A673 (cell line): ENCODE measurements at regions not wholly inside any gene's neighbourhood (a gene's known extent, or its start where the extent isn't known, plus 50 kb on each side); places are given as distances from the start of the nearest gene placed in this dataset.
"Not testable (repeated sequence)": the region's sequence is repeated elsewhere in the genome, so short reads cannot be mapped to it uniquely, and the experiment has no call there.

Source experiments
- EZH2 ChIP-seq: fragments of 200-600 bp; sonication (generic); IDR thresholded peaks from 2 replicates; pipeline ENCODE4 v1.6.1; 2017; ENCODE audit warnings: borderline replicate concordance, low read depth, mild to moderate bottlenecking, mixed read lengths, antibody characterized with exemption, low read length; ENCODE audit not compliant: poor library complexity, severe bottlenecking
- TF ChIP-seq, protein P1 (sequence below): fragments of 300-800, 200-600 bp; sonication (generic); conservative IDR thresholded peaks from 2 replicates; pipeline ENCODE4 v1.5.1; 2017; ENCODE audit warnings: low read depth, mild to moderate bottlenecking, antibody characterized with exemption, low read length, moderate library complexity, mixed read lengths

DNA sequence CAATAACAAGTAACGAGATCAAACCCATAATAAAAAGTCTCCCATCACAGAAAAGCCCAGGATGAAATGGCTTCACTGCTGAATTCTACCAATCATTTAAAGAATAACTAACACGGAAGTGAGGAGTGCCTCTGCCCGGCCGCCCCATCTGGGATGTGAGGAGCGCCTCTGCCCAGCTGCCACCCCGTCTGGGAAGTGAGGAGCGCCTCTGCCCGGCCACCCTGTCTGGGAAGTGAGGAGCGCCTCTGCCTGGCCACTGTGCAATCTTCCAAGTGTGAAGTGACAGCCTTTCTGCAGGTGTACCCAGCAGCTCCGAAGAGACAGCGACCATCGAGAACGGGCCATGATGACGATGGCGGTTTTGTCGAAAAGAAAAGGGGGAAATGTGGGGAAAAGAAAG lies 528.8 kb upstream of the GRIA3 start:
- TF ChIP-seq, protein P1, sequence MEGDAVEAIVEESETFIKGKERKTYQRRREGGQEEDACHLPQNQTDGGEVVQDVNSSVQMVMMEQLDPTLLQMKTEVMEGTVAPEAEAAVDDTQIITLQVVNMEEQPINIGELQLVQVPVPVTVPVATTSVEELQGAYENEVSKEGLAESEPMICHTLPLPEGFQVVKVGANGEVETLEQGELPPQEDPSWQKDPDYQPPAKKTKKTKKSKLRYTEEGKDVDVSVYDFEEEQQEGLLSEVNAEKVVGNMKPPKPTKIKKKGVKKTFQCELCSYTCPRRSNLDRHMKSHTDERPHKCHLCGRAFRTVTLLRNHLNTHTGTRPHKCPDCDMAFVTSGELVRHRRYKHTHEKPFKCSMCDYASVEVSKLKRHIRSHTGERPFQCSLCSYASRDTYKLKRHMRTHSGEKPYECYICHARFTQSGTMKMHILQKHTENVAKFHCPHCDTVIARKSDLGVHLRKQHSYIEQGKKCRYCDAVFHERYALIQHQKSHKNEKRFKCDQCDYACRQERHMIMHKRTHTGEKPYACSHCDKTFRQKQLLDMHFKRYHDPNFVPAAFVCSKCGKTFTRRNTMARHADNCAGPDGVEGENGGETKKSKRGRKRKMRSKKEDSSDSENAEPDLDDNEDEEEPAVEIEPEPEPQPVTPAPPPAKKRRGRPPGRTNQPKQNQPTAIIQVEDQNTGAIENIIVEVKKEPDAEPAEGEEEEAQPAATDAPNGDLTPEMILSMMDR = not testable (repeated sequence)
- not testable (repeated sequence) for TF ChIP-seq EZH2
